Osteoblast (primary cell): ENCODE measurements at regions not wholly inside any gene's neighbourhood (a gene's known extent, or its start where the extent isn't known, plus 50 kb on each side); places are given as distances from the start of the nearest gene placed in this dataset.

Experiments used
- DNase-seq: peaks from one replicate; pipeline ENCODE4 v3.0.0; 2011; ENCODE audit warnings: low spot score, mixed read lengths; ENCODE audit not compliant: insufficient read length; ENCODE audit errors: missing footprints
- H2AFZ ChIP-seq: 2 replicates; pipeline ENCODE4 v1.6.0; 2011; ENCODE audit warnings: mild to moderate bottlenecking, low read length
- H3K27ac ChIP-seq: 2 replicates; pipeline ENCODE4 v1.5.1; 2011; ENCODE audit warnings: mild to moderate bottlenecking, low read depth, low read length, moderate library complexity
- H3K27me3 ChIP-seq: 2 replicates; pipeline ENCODE4 v1.6.0; 2012; ENCODE audit warnings: mild to moderate bottlenecking, control low read depth, inconsistent platforms, low read length, moderate library complexity; ENCODE audit not compliant: insufficient read depth
- H3K36me3 ChIP-seq: 2 replicates; pipeline ENCODE4 v1.5.1; 2011; ENCODE audit warnings: mild to moderate bottlenecking, low read length, control low read depth, moderate library complexity; ENCODE audit not compliant: insufficient read depth
- H3K4me1 ChIP-seq: 2 replicates; pipeline ENCODE4 v1.5.1; 2011; ENCODE audit warnings: mild to moderate bottlenecking, low read length, control low read depth, moderate library complexity; ENCODE audit not compliant: insufficient read depth
- H3K4me2 ChIP-seq: 2 replicates; pipeline ENCODE4 v1.6.0; 2011; ENCODE audit warnings: mild to moderate bottlenecking, low read length; ENCODE audit not compliant: insufficient read depth
- H3K4me3 ChIP-seq: fragments of 200-600 bp; sonication (generic); 3 replicates; pipeline ENCODE4 v1.5.1; 2012; ENCODE audit warnings: mild to moderate bottlenecking, low read length, inconsistent platforms; ENCODE audit not compliant: insufficient read depth
- H3K79me2 ChIP-seq: 2 replicates; pipeline ENCODE4 v1.6.0; 2012; ENCODE audit warnings: mild to moderate bottlenecking, low read length, control low read depth, inconsistent platforms; ENCODE audit not compliant: insufficient read depth
- H3K9me3 ChIP-seq: 2 replicates; pipeline ENCODE4 v1.5.1; 2011; ENCODE audit warnings: low read depth, low read length, control low read depth
- H4K20me1 ChIP-seq: 2 replicates; pipeline ENCODE4 v1.6.0; 2012; ENCODE audit warnings: mild to moderate bottlenecking, low read length, control low read depth; ENCODE audit not compliant: insufficient read depth
- CTCF ChIP-seq: IDR thresholded peaks from 2 replicates; pipeline ENCODE4 v1.5.1; 2011; ENCODE audit warnings: mild to moderate bottlenecking, low read depth, low read length, moderate library complexity; ENCODE audit errors: extremely low read depth

GRCh38 chr2:16102976-16103380, 162.6 kb downstream of the MYCN start:
- no peak overlapping the region for H3K4me3 ChIP-seq
- no peak for DNase-seq
- no peaks in the 10 kb centered on the region for H3K79me2 ChIP-seq
- no peak for TF ChIP-seq CTCF
- H3K27ac ChIP-seq = no peak overlapping the region
- H3K9me3 ChIP-seq = no peaks in the 10 kb centered on the region
- no peak overlapping the region for H3K4me2 ChIP-seq
- no peaks in the 10 kb centered on the region for H3K27me3 ChIP-seq
- H2AFZ ChIP-seq = no peak overlapping the region
- no peaks in the 10 kb centered on the region for H4K20me1 ChIP-seq
- no peaks in the 10 kb centered on the region for H3K36me3 ChIP-seq
- no peaks in the 10 kb centered on the region for H3K4me1 ChIP-seq

- no peak for DNase-seq
- Histone ChIP-seq H3K9me3 (no peaks in the 10 kb centered on the region), H3K79me2 (no peaks in the 10 kb centered on the region), H3K36me3 (no peaks in the 10 kb centered on the region), H2AFZ (no peak overlapping the region), H3K4me2 (no peak overlapping the region), H3K27me3 (no peaks in the 10 kb centered on the region), H4K20me1 (no peaks in the 10 kb centered on the region), H3K27ac (no peak overlapping the region), H3K4me3 (no peak overlapping the region), H3K4me1 (no peaks in the 10 kb centered on the region)
- TF ChIP-seq CTCF = no peak
Measured at GRCh38 chr2:16102358-16102975, 162.1 kb downstream of the MYCN start.

GRCh38 chr2:16101196-16101595, 160.8 kb downstream of the MYCN start:
- H2AFZ ChIP-seq = no peak overlapping the region
- no peak overlapping the region for H3K4me2 ChIP-seq

GRCh38 chr2:16100006-16100405, 159.7 kb downstream of the MYCN start:
- no peak for TF ChIP-seq CTCF

More at GRCh38 chr2:16101196-16101595, 160.8 kb downstream of the MYCN start:
- no peak overlapping the region for H3K27ac ChIP-seq
- H3K36me3 ChIP-seq = no peaks in the 10 kb centered on the region
- H3K9me3 ChIP-seq = no peaks in the 10 kb centered on the region
- H3K4me1 ChIP-seq = no peaks in the 10 kb centered on the region
- H3K79me2 ChIP-seq = no peaks in the 10 kb centered on the region
- H3K4me3 ChIP-seq = no peak overlapping the region
- H3K27me3 ChIP-seq = no peaks in the 10 kb centered on the region
- H4K20me1 ChIP-seq = no peaks in the 10 kb centered on the region
- TF ChIP-seq CTCF = no peak
- DNase-seq = no peak

More at GRCh38 chr2:16100006-16100405, 159.7 kb downstream of the MYCN start:
- H3K9me3 ChIP-seq = no peaks in the 10 kb centered on the region
- H3K79me2 ChIP-seq = no peaks in the 10 kb centered on the region
- no peak overlapping the region for H3K4me2 ChIP-seq
- no peaks in the 10 kb centered on the region for H3K4me1 ChIP-seq
- no peak overlapping the region for H2AFZ ChIP-seq
- no peaks in the 10 kb centered on the region for H3K36me3 ChIP-seq
- H3K27ac ChIP-seq = no peak overlapping the region
- DNase-seq = no peak
- no peaks in the 10 kb centered on the region for H4K20me1 ChIP-seq
- no peaks in the 10 kb centered on the region for H3K27me3 ChIP-seq
- H3K4me3 ChIP-seq = no peak overlapping the region
